ENCODE measurements at regions not wholly inside any gene's neighbourhood (a gene's known extent, or its start where the extent isn't known, plus 50 kb on each side); places are given as distances from the start of the nearest gene placed in this dataset.
"Not testable (repeated sequence)": the region's sequence is repeated elsewhere in the genome, so short reads cannot be mapped to it uniquely, and the experiment has no call there.

- no peak for DNase-seq (ENCODE audit: low read depth)
Measured at GRCh38 chr10:8379906-8380832, 325.7 kb downstream of the GATA3 start.

GRCh38 chr10:8380833-8381496 lies 326.5 kb downstream of the GATA3 start:
- DNase-seq (ENCODE audit: low read depth): peak; percentile 59

GRCh38 chr10:8386781-8387180 lies 332.3 kb downstream of the GATA3 start:
- no peak for DNase-seq (ENCODE audit: low read depth)

- DNase-seq (ENCODE audit: low read depth): peak; percentile 77
Measured at GRCh38 chr10:8389630-8390029, 335.1 kb downstream of the GATA3 start.

GRCh38 chr10:8392216-8392615 lies 337.7 kb downstream of the GATA3 start:
- peak; percentile 76 for DNase-seq (ENCODE audit: low read depth)

- DNase-seq (ENCODE audit: low read depth): peak; percentile 47
Measured at GRCh38 chr10:8393531-8393930, 339.0 kb downstream of the GATA3 start.

GRCh38 chr10:8396675-8397074 lies 342.2 kb downstream of the GATA3 start:
- DNase-seq (ENCODE audit: low read depth): peak; percentile 72

GRCh38 chr10:8398771-8399170 lies 344.3 kb downstream of the GATA3 start:
- DNase-seq (ENCODE audit: low read depth): no peak

- peak; percentile 16 for DNase-seq (ENCODE audit: low read depth)
Measured at GRCh38 chr10:8400151-8400550, 345.7 kb downstream of the GATA3 start.

GRCh38 chr10:8400892-8401291 lies 346.4 kb downstream of the GATA3 start:
- DNase-seq (ENCODE audit: low read depth): no peak

- peak; percentile 69 for DNase-seq (ENCODE audit: low read depth)
Measured at GRCh38 chr10:8401531-8401930, 347.0 kb downstream of the GATA3 start.

- DNase-seq (ENCODE audit: low read depth): peak; percentile 46
Measured at GRCh38 chr10:8402576-8402975, 348.1 kb downstream of the GATA3 start.

- no peak for DNase-seq (ENCODE audit: low read depth)
Measured at GRCh38 chr10:8403711-8404371, 349.4 kb downstream of the GATA3 start.

- peak; percentile 57 for DNase-seq (ENCODE audit: low read depth)
Measured at GRCh38 chr10:8404721-8405120, 350.2 kb downstream of the GATA3 start.

- DNase-seq (ENCODE audit: low read depth): no peak
Measured at GRCh38 chr10:8405596-8405995, 351.1 kb downstream of the GATA3 start.

- no peak for DNase-seq (ENCODE audit: low read depth)
Measured at GRCh38 chr10:8407501-8408021, 353.1 kb downstream of the GATA3 start.

GRCh38 chr10:8410506-8410905 lies 356.0 kb downstream of the GATA3 start:
- DNase-seq (ENCODE audit: low read depth): no peak

GRCh38 chr10:8412541-8412940 lies 358.1 kb downstream of the GATA3 start:
- no peak for DNase-seq (ENCODE audit: low read depth)

- not testable (repeated sequence) for DNase-seq (ENCODE audit: low read depth)
Measured at GRCh38 chr10:8415029-8415428, 360.5 kb downstream of the GATA3 start.

- no peak for DNase-seq (ENCODE audit: low read depth)
Measured at GRCh38 chr10:8416192-8416701, 361.8 kb downstream of the GATA3 start.

GRCh38 chr10:8416760-8417159 lies 362.3 kb downstream of the GATA3 start:
- DNase-seq (ENCODE audit: low read depth): no peak

GRCh38 chr10:8417631-8418030 lies 363.1 kb downstream of the GATA3 start:
- no peak for DNase-seq (ENCODE audit: low read depth)

All from RPMI7951 (cell line).